ENCODE measurements at regions not wholly inside any gene's neighbourhood (a gene's known extent, or its start where the extent isn't known, plus 50 kb on each side); places are given as distances from the start of the nearest gene placed in this dataset.

GRCh38 chr15:97009031-97009431, 678.5 kb downstream of the NR2F2 start:
- DNase-seq = no peak

- no peak for DNase-seq
Observed at GRCh38 chr15:97012986-97013385, 682.5 kb downstream of the NR2F2 start.

- DNase-seq = no peak
Observed at GRCh38 chr15:97013491-97013890, 683.0 kb downstream of the NR2F2 start.

- DNase-seq = no peak
Observed at GRCh38 chr15:97014001-97014400, 683.5 kb downstream of the NR2F2 start.

- no peak for DNase-seq
Observed at GRCh38 chr15:97023488-97023844, 693.0 kb downstream of the NR2F2 start.

GRCh38 chr15:97026781-97027180, 696.3 kb downstream of the NR2F2 start:
- DNase-seq = no peak

- DNase-seq = no peak
Observed at GRCh38 chr15:97027772-97028171, 697.3 kb downstream of the NR2F2 start.

- DNase-seq = no peak
Observed at GRCh38 chr15:97030251-97030650, 699.8 kb downstream of the NR2F2 start.

GRCh38 chr15:97036301-97036700, 705.8 kb downstream of the NR2F2 start:
- DNase-seq = no peak

- DNase-seq = no peak
Observed at GRCh38 chr15:97037080-97037479, 706.6 kb downstream of the NR2F2 start.

- DNase-seq = no peak
Observed at GRCh38 chr15:97045666-97046421, 715.3 kb downstream of the NR2F2 start.

- DNase-seq = no peak
Observed at GRCh38 chr15:97052513-97052912, 722.0 kb downstream of the NR2F2 start.

- DNase-seq = no peak
Observed at GRCh38 chr15:97053635-97054034, 723.1 kb downstream of the NR2F2 start.

GRCh38 chr15:97057503-97057902, 727.0 kb downstream of the NR2F2 start:
- no peak for DNase-seq

- no peak for DNase-seq
Observed at GRCh38 chr15:97059281-97059680, 728.8 kb downstream of the NR2F2 start.

GRCh38 chr15:97061392-97061791, 730.9 kb downstream of the NR2F2 start:
- no peak for DNase-seq

- no peak for DNase-seq
Observed at GRCh38 chr15:97071668-97072067, 741.2 kb downstream of the NR2F2 start.

- DNase-seq = no peak
Observed at GRCh38 chr15:97072545-97072944, 742.0 kb downstream of the NR2F2 start.

- no peak for DNase-seq
Observed at GRCh38 chr15:97076011-97076410, 745.5 kb downstream of the NR2F2 start.

- DNase-seq = no peak
Observed at GRCh38 chr15:97077975-97078374, 747.5 kb downstream of the NR2F2 start.

- DNase-seq = no peak
Observed at GRCh38 chr15:97078591-97078990, 748.1 kb downstream of the NR2F2 start.

GRCh38 chr15:97081666-97082226, 751.2 kb downstream of the NR2F2 start:
- no peak for DNase-seq

- no peak for DNase-seq
Observed at GRCh38 chr15:97082830-97083229, 752.3 kb downstream of the NR2F2 start.

- DNase-seq = no peak
Observed at GRCh38 chr15:97084650-97085049, 754.1 kb downstream of the NR2F2 start.
